HEK293 (cell line): ENCODE measurements at regions not wholly inside any gene's neighbourhood (a gene's known extent, or its start where the extent isn't known, plus 50 kb on each side); places are given as distances from the start of the nearest gene placed in this dataset.

Experiments
- CTCF ChIA-PET: fragments of 350-600 bp; formaldehyde crosslinking; extraction: SDS; loops from one replicate; lab custom pipeline; 2021; ENCODE audit warnings: antibody characterized with exemption; lab: Yijun Ruan, JAX
- POLR2A ChIA-PET: fragments of 300-600 bp; formaldehyde crosslinking; extraction: SDS; loops from one replicate; lab custom pipeline; 2020; ENCODE audit warnings: antibody characterized with exemption, inconsistent platforms; lab: Yijun Ruan, JAX
- H3K27ac ChIP-seq: fragments of 200-500 bp; sonication (Bioruptor generic); 2 replicates; pipeline ENCODE4 v1.5.1; 2014; ENCODE audit warnings: low read depth, low read length, control low read depth, inconsistent platforms; ENCODE audit errors: extremely low read depth
- H3K36me3 ChIP-seq, 2 experiments: fragments of 200-500 bp in 1 of 2; sonication (Bioruptor generic) in 1 of 2; 1 replicate in 1 of 2; 2 replicates in 1 of 2; pipeline ENCODE4 v1.5.1; 2014 to 2017; ENCODE audit warnings: inconsistent platforms in 2 of 2, low read length in 2 of 2; ENCODE audit not compliant: control insufficient read depth in 2 of 2, insufficient read depth in 1 of 2
- H3K4me1 ChIP-seq: fragments of 200-500 bp; sonication (Bioruptor generic); 2 replicates; pipeline ENCODE4 v1.5.1; 2014; ENCODE audit warnings: mild to moderate bottlenecking, low read length, inconsistent platforms; ENCODE audit not compliant: control insufficient read depth, insufficient read depth
- H3K4me3 ChIP-seq: 2 replicates; pipeline ENCODE4 v1.5.1; 2011; ENCODE audit warnings: low read depth, mild to moderate bottlenecking, control low read depth, low read length, moderate library complexity
- H3K9me3 ChIP-seq: fragments of 200-500 bp; sonication (Bioruptor generic); 2 replicates; pipeline ENCODE4 v1.5.1; 2014; ENCODE audit warnings: low read depth, low read length, inconsistent platforms; ENCODE audit not compliant: control insufficient read depth, insufficient read depth
- KLF8 ChIP-seq: fragments of 450-650 bp; formaldehyde crosslinking; IDR thresholded peaks from 2 replicates; pipeline ENCODE4 v1.5.1; 2016; ENCODE audit warnings: missing biosample characterization, missing genetic modification characterization
- MYNN ChIP-seq: fragments of 450-650 bp; formaldehyde crosslinking; IDR thresholded peaks from 2 replicates; pipeline ENCODE4 v1.5.1; 2016; ENCODE audit warnings: missing biosample characterization, missing genetic modification characterization, borderline replicate concordance
- PRDM10 ChIP-seq: fragments of 450-650 bp; formaldehyde crosslinking; IDR thresholded peaks from 2 replicates; pipeline ENCODE4 v1.5.1; 2016; ENCODE audit warnings: missing biosample characterization, missing genetic modification characterization
- SCRT1 ChIP-seq: fragments of 450-650 bp; formaldehyde crosslinking; IDR thresholded peaks from 2 replicates; pipeline ENCODE4 v1.5.1; 2016; ENCODE audit warnings: missing biosample characterization, missing genetic modification characterization, borderline replicate concordance
- ZBTB1 ChIP-seq: fragments of 450-650 bp; formaldehyde crosslinking; IDR thresholded peaks from 2 replicates; pipeline ENCODE4 v1.5.1; 2016; ENCODE audit warnings: missing biosample characterization, missing genetic modification characterization
- ZBTB17 ChIP-seq: fragments of 450-650 bp; formaldehyde crosslinking; IDR thresholded peaks from 2 replicates; pipeline ENCODE4 v1.5.1; 2016; ENCODE audit warnings: missing biosample characterization, missing genetic modification characterization
- ZBTB44 ChIP-seq: fragments of 450-650 bp; IDR thresholded peaks from 2 replicates; pipeline ENCODE4 v1.5.1; 2018; ENCODE audit warnings: missing biosample characterization, mild to moderate bottlenecking, missing genetic modification characterization
- ZBTB7A ChIP-seq: fragments of 450-650 bp; formaldehyde crosslinking; IDR thresholded peaks from 2 replicates; pipeline ENCODE4 v1.5.1; 2016; ENCODE audit warnings: low read depth, missing biosample characterization, missing genetic modification characterization
- ZIC2 ChIP-seq: fragments of 450-650 bp; formaldehyde crosslinking; IDR thresholded peaks from 2 replicates; pipeline ENCODE4 v1.5.1; 2016; ENCODE audit warnings: missing biosample characterization, missing genetic modification characterization
- ZNF112 ChIP-seq: fragments of 450-650 bp; formaldehyde crosslinking; IDR thresholded peaks from 2 replicates; pipeline ENCODE4 v1.5.0; 2017; ENCODE audit warnings: missing biosample characterization, missing genetic modification characterization
- ZNF2 ChIP-seq: fragments of 450-650 bp; formaldehyde crosslinking; IDR thresholded peaks from 2 replicates; pipeline ENCODE4 v1.5.1; 2016; ENCODE audit warnings: missing biosample characterization, missing genetic modification characterization
- ZNF473 ChIP-seq: fragments of 450-650 bp; formaldehyde crosslinking; IDR thresholded peaks from 2 replicates; pipeline ENCODE4 v1.5.1; 2017; ENCODE audit warnings: missing biosample characterization, missing genetic modification characterization
- ZNF558 ChIP-seq: fragments of 450-650 bp; formaldehyde crosslinking; IDR thresholded peaks from 2 replicates; pipeline ENCODE4 v1.5.1; 2016; ENCODE audit warnings: missing biosample characterization, missing genetic modification characterization
- ZNF626 ChIP-seq: fragments of 450-650 bp; sonication (Bioruptor Pico); formaldehyde crosslinking; IDR thresholded peaks from 2 replicates; pipeline ENCODE4 v1.5.1; 2018; ENCODE audit warnings: missing biosample characterization, missing genetic modification characterization, inconsistent platforms
- ZNF785 ChIP-seq: fragments of 450-650 bp; formaldehyde crosslinking; IDR thresholded peaks from 2 replicates; pipeline ENCODE4 v1.5.1; 2016; ENCODE audit warnings: missing biosample characterization, missing genetic modification characterization
- ZNF837 ChIP-seq: fragments of 450-650 bp; formaldehyde crosslinking; IDR thresholded peaks from 2 replicates; pipeline ENCODE4 v1.5.1; 2016; ENCODE audit warnings: missing biosample characterization, missing genetic modification characterization
- ZSCAN18 ChIP-seq: fragments of 450-650 bp; formaldehyde crosslinking; IDR thresholded peaks from 2 replicates; pipeline ENCODE4 v1.5.1; 2016; ENCODE audit warnings: missing biosample characterization, missing genetic modification characterization
- TF ChIP-seq, protein P1 (sequence below): fragments of 450-650 bp; formaldehyde crosslinking; IDR thresholded peaks from 2 replicates; pipeline ENCODE4 v1.5.1; 2016; ENCODE audit warnings: missing biosample characterization, missing genetic modification characterization

GRCh38 chr1:4004635-4005430, 104.8 kb upstream of the C1orf174 start (continued):
- TF ChIP-seq ZNF785 (tag by site-specific recombination), result no peak
- no peak for TF ChIP-seq KLF8 (tag by site-specific recombination)

DNA sequence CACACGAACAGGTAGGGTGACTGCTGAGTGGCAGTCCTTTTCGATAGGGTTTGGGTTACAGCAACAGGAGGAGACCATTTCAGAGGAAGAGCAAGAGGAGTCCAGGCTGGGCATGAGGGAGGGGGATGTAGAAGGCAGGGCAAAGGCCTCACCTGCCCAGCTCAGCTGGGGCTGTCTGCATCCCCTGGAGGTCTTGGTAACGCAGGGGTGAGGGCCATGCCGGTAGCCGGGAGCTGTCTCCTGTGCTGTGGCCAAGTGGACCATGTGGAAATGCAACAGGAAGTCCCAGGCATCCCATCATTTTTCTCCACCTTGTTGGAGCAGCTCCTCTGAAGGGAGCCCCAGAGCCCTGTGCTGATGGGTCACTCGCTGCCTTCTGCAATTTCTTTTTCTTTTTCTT, 105.4 kb upstream of the C1orf174 start:
- ChIA-PET POLR2A (no interaction called here), CTCF (no interaction called here)
- no peak for TF ChIP-seq ZNF112
- TF ChIP-seq ZBTB7A, result no peak
- no peak for TF ChIP-seq ZNF626
- TF ChIP-seq ZBTB44, result no peak
- TF ChIP-seq ZSCAN18 (tag by site-specific recombination), result no peak
- no peak for TF ChIP-seq ZNF837 (tag by site-specific recombination)
- no peak for TF ChIP-seq ZIC2 (tag by site-specific recombination)
- no peak for TF ChIP-seq ZNF558 (tag by site-specific recombination)
- TF ChIP-seq MYNN, result no peak
- TF ChIP-seq SCRT1 (tag by site-specific recombination), result no peak
- no peak for TF ChIP-seq ZNF2 (tag by site-specific recombination)
- TF ChIP-seq, protein P1, sequence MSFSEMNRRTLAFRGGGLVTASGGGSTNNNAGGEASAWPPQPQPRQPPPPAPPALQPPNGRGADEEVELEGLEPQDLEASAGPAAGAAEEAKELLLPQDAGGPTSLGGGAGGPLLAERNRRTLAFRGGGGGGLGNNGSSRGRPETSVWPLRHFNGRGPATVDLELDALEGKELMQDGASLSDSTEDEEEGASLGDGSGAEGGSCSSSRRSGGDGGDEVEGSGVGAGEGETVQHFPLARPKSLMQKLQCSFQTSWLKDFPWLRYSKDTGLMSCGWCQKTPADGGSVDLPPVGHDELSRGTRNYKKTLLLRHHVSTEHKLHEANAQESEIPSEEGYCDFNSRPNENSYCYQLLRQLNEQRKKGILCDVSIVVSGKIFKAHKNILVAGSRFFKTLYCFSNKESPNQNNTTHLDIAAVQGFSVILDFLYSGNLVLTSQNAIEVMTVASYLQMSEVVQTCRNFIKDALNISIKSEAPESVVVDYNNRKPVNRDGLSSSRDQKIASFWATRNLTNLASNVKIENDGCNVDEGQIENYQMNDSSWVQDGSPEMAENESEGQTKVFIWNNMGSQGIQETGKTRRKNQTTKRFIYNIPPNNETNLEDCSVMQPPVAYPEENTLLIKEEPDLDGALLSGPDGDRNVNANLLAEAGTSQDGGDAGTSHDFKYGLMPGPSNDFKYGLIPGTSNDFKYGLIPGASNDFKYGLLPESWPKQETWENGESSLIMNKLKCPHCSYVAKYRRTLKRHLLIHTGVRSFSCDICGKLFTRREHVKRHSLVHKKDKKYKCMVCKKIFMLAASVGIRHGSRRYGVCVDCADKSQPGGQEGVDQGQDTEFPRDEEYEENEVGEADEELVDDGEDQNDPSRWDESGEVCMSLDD (tag by site-specific recombination), result no peak
- TF ChIP-seq ZBTB17 (tag by site-specific recombination), result no peak
- no peak for TF ChIP-seq PRDM10 (tag by site-specific recombination)
- TF ChIP-seq ZBTB1 (tag by site-specific recombination), result no peak
- no peak for TF ChIP-seq ZNF473
- no peaks in the 10 kb centered on the region for H3K9me3 ChIP-seq
- no peak overlapping the region for H3K27ac ChIP-seq
- H3K36me3 ChIP-seq, result no peaks in the 10 kb centered on the region
- no peak overlapping the region for H3K4me3 ChIP-seq
- no peaks in the 10 kb centered on the region for H3K4me1 ChIP-seq
